ENCODE measurements at regions not wholly inside any gene's neighbourhood (a gene's known extent, or its start where the extent isn't known, plus 50 kb on each side); places are given as distances from the start of the nearest gene placed in this dataset.

GRCh38 chr21:22965455-22966135 is 1967.4 kb downstream of the NCAM2 start:
- ATAC-seq (no peak), FAIRE-seq (no peak), DNase-seq (ENCODE audit: low read depth, low spot score) (no peak)
- WGBS (ENCODE audit: insufficient coverage, insufficient replicate concordance, low lambda C conversion rate, missing lambda C conversion rate) = 14% methylated on average over 3 of the region's 3 CpGs
- Histone ChIP-seq H3K4me3 (no peak overlapping the region), H3K27ac (ENCODE audit: control insufficient read depth, insufficient read depth) (no peak overlapping the region), H3K9ac (ENCODE audit: control insufficient read depth, insufficient read depth, low read length) (no peak overlapping the region), H3K4me2 (ENCODE audit: control insufficient read depth, insufficient read depth) (no peak overlapping the region), H3K9me3 (replicated peaks; ENCODE audit: control insufficient read depth, insufficient read depth, low read length) (no peaks in the 10 kb centered on the region), H3K4me1 (ENCODE audit: control insufficient read depth, insufficient read depth, low read length) (no peaks in the 10 kb centered on the region), H3K36me3 (ENCODE audit: control insufficient read depth in 2 of 2, insufficient read depth in 2 of 2, low read length in 1 of 2) (no peaks in the 10 kb centered on the region), H2AFZ (ENCODE audit: control insufficient read depth, low read depth, low read length) (no peak overlapping the region), H3K79me2 (ENCODE audit: control insufficient read depth, insufficient read depth, low read length) (no peaks in the 10 kb centered on the region), H3K27me3 (replicated peaks in 1 of 2; ENCODE audit: control insufficient read depth in 2 of 2, insufficient read depth in 2 of 2, low read length in 1 of 2) (no peaks in the 10 kb centered on the region), H4K20me1 (ENCODE audit: control insufficient read depth, insufficient read depth) (no peaks in the 10 kb centered on the region)
- ChIA-PET RAD21 (ENCODE audit: unreplicated experiment) (no interaction called here), SMC1A (ENCODE audit: uncharacterized antibody, unreplicated experiment) (no interaction called here), CTCF (no interaction called here), POLR2A (no interaction called here)
- BruUV-seq (replicated peaks) = no TSS peak
- in situ Hi-C loops (cut with MboI) = no loop called here
- TF ChIP-seq SUZ12 (IDR thresholded peaks at IDR 0.05; ENCODE audit: unreplicated experiment) = no peak
- TF ChIP-seq PKNOX1 (IDR thresholded peaks at IDR 0.05) = no peak
- TF ChIP-seq PAX8 (IDR thresholded peaks at IDR 0.05) = no peak
- no peak for TF ChIP-seq HCFC1 (IDR thresholded peaks at IDR 0.05; ENCODE audit: low read length)
- no peak for TF ChIP-seq CBFB (IDR thresholded peaks at IDR 0.05; ENCODE audit: low read depth)
- no peak for TF ChIP-seq STAT3 (IDR thresholded peaks at IDR 0.05; ENCODE audit: low read depth, low read length)
- TF ChIP-seq NBN (IDR thresholded peaks at IDR 0.05) = no peak
- no peak for TF ChIP-seq NFXL1 (IDR thresholded peaks at IDR 0.05; ENCODE audit: borderline replicate concordance)
- intact Hi-C loops (cut with micrococcal nuclease; ENCODE audit: unreplicated experiment) = no loop called here

- SMC1A ChIA-PET (ENCODE audit: uncharacterized antibody, unreplicated experiment) = no interaction called here
- ATAC-seq (no peak), DNase-seq (ENCODE audit: low read depth, low spot score) (no peak), FAIRE-seq (no peak)
- no peak overlapping the region for H3K4me3 ChIP-seq
- H3K27me3 ChIP-seq (replicated peaks in 1 of 2; ENCODE audit: control insufficient read depth in 2 of 2, insufficient read depth in 2 of 2, low read length in 1 of 2) = no peaks in the 10 kb centered on the region
- no peaks in the 10 kb centered on the region for H3K79me2 ChIP-seq (ENCODE audit: control insufficient read depth, insufficient read depth, low read length)
- H3K27ac ChIP-seq (ENCODE audit: control insufficient read depth, insufficient read depth) = no peak overlapping the region
- no peaks in the 10 kb centered on the region for H3K9me3 ChIP-seq (replicated peaks; ENCODE audit: control insufficient read depth, insufficient read depth, low read length)
- no peaks in the 10 kb centered on the region for H3K36me3 ChIP-seq (ENCODE audit: control insufficient read depth in 2 of 2, insufficient read depth in 2 of 2, low read length in 1 of 2)
- RAD21 ChIA-PET (ENCODE audit: unreplicated experiment) = no interaction called here
- no peaks in the 10 kb centered on the region for H3K4me1 ChIP-seq (ENCODE audit: control insufficient read depth, insufficient read depth, low read length)
- no peak overlapping the region for H3K4me2 ChIP-seq (ENCODE audit: control insufficient read depth, insufficient read depth)
- 36% methylated on average over 4 of the region's 4 CpGs for WGBS (ENCODE audit: insufficient coverage, insufficient replicate concordance, low lambda C conversion rate, missing lambda C conversion rate)
- no TSS peak for BruUV-seq (replicated peaks)
- CTCF ChIA-PET = no interaction called here
- H2AFZ ChIP-seq (ENCODE audit: control insufficient read depth, low read depth, low read length) = no peak overlapping the region
- in situ Hi-C loops (cut with MboI) = no loop called here
- H4K20me1 ChIP-seq (ENCODE audit: control insufficient read depth, insufficient read depth) = no peaks in the 10 kb centered on the region
- intact Hi-C loops (cut with micrococcal nuclease; ENCODE audit: unreplicated experiment) = no loop called here
- POLR2A ChIA-PET = no interaction called here
- H3K9ac ChIP-seq (ENCODE audit: control insufficient read depth, insufficient read depth, low read length) = no peak overlapping the region
- TF ChIP-seq BCL11A (IDR thresholded peaks at IDR 0.05; ENCODE audit: low read depth, low read length) = no peak
- no peak for TF ChIP-seq ZNF384 (IDR thresholded peaks at IDR 0.05; ENCODE audit: borderline replicate concordance, low read depth, low read length)
- no peak for TF ChIP-seq SREBF1 (IDR thresholded peaks at IDR 0.05; ENCODE audit: low read length)
- TF ChIP-seq MYB (IDR thresholded peaks at IDR 0.05; ENCODE audit: borderline replicate concordance, low read depth, low read length) = no peak
- no peak for TF ChIP-seq HDAC6 (IDR thresholded peaks at IDR 0.05; ENCODE audit: unreplicated experiment)
- TF ChIP-seq TAF1 (IDR thresholded peaks at IDR 0.05; ENCODE audit: borderline replicate concordance, low read depth, low read length) = no peak
- TF ChIP-seq IRF4 (IDR thresholded peaks at IDR 0.05; ENCODE audit: low read depth, low read length) = no peak
- no peak for TF ChIP-seq TCF12 (IDR thresholded peaks at IDR 0.05; ENCODE audit: low read depth, low read length)
- no peak for TF ChIP-seq ZNF687 (IDR thresholded peaks at IDR 0.05)
These were observed 1983.6 kb downstream of the NCAM2 start for GRCh38 chr21:22981819-22982218.
